Umbilical cord (tissue), 1 donor: ENCODE measurements at regions not wholly inside any gene's neighbourhood (a gene's known extent, or its start where the extent isn't known, plus 50 kb on each side); places are given as distances from the start of the nearest gene placed in this dataset.

Experiments
- DNase-seq: peaks from one replicate; pipeline ENCODE4 v3.0.0-alpha.2; 2015; ENCODE audit warnings: low spot score

DNA sequence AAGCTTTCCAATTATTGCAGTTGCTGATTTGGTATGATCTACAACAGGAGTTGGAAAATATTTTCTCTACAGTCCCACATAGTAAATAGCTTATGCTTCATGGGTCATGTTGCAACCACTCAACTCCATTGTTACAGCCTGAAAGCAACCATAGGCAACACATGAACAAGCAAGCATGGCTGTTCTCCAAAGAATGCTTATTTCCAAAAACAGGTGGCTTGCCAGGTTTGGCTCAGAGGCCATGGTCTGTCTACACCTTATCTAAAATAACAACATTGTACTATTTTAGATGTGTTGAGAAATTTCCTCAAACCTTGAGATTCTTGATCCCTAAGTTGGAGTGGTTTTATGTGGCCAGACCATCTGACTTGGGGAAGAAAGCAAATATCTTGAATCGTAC lies 153.9 kb upstream of the MPPED2 start:
- no peak for DNase-seq

- DNase-seq = no peak
These were observed 149.8 kb upstream of the MPPED2 start for GRCh38 chr11:30735946-30736345.

DNA sequence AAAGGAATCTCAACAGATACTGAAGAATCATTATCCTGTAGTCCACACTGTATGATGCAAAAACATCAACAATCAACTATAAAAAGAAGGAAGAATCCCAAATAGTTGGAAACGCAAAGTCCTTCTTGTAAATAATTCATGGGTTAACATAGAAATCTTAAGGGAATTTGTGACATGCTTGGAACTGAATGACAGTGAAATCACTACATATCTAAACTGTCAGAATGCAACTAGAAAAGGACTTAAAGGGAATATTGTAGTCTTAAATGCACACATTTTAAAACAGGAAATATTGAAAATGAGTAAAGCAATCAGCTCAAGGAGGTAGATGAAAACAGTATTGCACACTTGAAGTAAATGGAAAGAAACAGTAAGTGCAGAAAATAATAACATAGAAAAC lies 147.6 kb upstream of the MPPED2 start:
- DNase-seq = no peak

DNA sequence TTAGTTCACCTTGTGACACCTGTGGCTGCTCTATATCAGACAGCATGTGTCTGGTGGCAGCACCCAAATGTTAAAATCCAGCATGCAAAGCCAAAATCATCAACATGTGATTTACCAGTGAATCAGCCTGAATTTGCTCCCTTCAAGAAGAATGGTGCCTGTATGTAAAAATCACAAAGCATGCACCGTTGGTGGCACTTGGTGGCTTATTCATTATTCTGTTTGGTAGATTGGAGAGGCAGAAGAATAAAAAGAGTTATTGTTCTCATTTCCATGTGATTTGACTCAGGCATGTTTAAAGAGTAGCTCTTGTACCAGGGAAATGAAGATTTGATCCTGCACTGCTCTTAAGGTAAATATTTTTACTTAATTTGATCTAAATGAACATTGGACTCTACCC lies 143.9 kb upstream of the MPPED2 start:
- no peak for DNase-seq

- no peak for DNase-seq
These were observed 143.1 kb upstream of the MPPED2 start for GRCh38 chr11:30729187-30729713.

GRCh38 chr11:30725645-30726195 lies 139.6 kb upstream of the MPPED2 start:
- no peak for DNase-seq

- no peak for DNase-seq
These were observed 138.1 kb upstream of the MPPED2 start for GRCh38 chr11:30724274-30724673.

- DNase-seq = no peak
These were observed 133.2 kb upstream of the MPPED2 start for GRCh38 chr11:30719371-30719770.

DNA sequence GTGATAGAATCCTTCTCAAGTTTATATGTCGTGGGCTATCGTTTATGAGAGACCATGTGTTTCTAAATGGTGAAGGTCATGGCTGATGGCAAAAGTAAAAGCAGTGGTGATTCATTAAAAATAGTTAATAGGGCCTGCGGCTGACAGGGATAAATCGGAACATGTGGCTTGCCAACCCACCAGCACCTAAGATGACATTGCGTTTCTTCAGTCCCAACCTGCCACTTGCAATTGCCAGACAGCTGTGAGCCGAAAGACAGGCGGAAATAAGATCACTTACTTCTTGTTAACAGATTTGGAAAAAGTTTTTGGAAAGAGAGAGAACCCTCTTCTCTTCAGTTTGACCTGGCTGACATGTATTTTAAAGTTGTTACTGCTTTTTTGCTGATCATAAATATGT lies 131.5 kb upstream of the MPPED2 start:
- DNase-seq = no peak

- DNase-seq = no peak
These were observed 130.9 kb upstream of the MPPED2 start for GRCh38 chr11:30717009-30717408.

- DNase-seq = no peak
These were observed 126.6 kb upstream of the MPPED2 start for GRCh38 chr11:30712749-30713148.

DNA sequence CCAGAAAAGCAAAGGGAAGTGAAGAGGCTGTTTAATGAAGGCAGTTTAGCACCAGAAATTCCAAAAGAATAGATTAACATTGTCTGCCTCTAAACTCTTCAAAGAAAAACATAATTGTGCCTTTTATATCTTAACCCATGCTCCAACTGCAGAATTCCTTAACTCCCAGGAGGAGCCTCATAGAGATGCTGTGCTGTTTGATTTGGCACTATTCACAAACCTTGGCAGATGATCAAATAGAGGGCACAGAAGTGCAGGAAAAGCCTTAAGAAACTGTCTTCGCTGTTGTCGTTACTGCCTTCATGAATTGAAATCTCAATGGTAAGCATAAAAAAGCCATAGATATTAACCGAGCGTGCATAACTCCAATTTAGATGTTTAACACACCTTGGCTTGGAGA lies 124.1 kb upstream of the MPPED2 start:
- DNase-seq = peak; percentile 10

- no peak for DNase-seq
These were observed 121.0 kb upstream of the MPPED2 start for GRCh38 chr11:30707110-30707509.

DNA sequence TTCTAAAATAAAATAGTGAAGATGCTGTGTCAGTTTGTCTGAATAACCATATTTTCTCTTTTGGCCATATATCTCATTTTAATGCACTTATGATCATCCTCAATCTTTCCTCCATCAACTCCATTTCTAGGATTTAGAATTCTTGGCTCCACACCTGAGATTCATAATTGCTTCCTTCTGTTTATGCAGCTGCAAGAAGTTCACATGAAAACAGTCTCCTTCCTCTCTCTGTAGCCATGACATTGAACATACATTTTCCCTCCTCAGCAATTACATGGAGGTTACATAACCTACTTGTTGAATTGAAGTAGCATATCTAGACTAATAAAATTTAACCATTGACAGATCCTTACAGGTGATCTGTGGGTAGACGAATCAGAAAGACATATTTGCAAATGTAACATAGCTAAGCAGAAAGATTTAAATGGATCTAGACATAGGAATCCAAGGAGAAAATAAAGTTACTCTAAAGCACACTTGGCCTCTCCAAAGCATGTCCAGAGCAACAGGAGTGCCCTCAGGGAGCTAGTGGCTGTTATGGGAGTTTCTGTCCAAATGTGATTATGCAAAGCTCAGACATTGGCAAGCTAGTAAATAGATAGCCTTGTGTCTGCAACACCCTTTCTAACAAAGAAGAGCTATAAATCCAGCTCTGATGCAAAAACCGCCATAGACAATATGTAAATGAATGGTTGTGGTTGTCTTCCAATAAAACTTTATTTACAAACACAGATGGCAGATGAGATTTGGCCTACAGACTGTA lies 119.9 kb upstream of the MPPED2 start:
- DNase-seq = no peak

DNA sequence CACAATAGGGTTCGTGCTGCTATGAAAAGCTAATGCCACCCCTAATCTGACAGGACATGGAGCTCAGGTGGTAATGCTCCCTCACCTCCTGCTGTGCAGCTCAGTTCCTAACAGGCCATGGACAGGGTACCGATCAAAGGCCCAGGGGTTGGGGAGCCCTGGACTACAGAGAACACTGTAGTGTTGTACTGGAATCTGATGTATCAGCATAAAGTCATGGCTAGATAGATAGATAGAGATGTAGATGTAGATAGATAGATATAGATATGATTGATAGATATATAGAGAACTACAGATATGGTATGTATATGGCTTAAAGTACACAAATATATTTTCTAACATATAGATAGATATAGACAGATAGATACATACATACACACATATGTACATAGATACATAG lies 112.3 kb upstream of the MPPED2 start:
- DNase-seq = no peak

- DNase-seq = no peak
These were observed 110.9 kb upstream of the MPPED2 start for GRCh38 chr11:30697032-30697431.

GRCh38 chr11:30684772-30685171 lies 98.6 kb upstream of the MPPED2 start:
- no peak for DNase-seq

DNA sequence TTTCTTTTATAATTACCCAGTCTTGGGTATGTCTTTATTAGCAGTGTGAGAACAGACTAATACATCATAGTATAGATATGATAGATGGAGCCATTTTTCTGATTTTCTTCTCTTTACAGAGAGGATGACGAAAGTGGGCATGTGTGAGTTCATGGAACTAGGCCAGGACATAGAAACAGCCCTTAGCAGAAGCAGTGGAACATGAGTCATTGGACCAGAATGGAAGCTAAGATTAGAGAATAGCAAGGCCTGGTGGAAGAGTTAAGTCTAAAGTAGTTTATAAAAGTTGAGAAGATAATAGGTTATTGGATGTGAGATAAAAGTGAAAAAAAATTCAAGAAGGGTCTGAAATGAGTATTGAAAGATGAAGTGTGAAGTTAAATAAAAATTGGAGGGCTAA lies 97.0 kb upstream of the MPPED2 start:
- DNase-seq = peak; percentile 35

DNA sequence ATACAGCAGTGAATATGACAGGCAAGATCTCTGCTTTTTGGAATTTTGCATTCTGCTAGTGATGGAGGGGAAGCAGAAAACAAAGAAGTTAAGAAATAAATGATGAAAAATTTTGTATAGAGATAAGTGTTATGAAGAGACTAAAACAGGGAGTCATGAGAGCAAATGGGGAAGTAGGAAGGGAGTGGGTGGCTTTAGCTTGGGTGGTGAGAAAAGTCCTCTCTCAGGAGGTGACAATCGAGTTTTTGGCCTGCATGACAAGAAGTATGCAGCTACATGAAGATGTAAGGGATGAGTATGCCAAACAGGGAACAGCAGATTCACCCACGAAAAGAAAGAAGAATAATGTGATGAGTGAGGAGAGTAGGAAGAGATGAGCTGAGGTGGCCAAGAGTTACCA lies 80.7 kb upstream of the MPPED2 start:
- no peak for DNase-seq

GRCh38 chr11:30665067-30665466 lies 78.9 kb upstream of the MPPED2 start:
- no peak for DNase-seq

- no peak for DNase-seq
These were observed 67.5 kb upstream of the MPPED2 start for GRCh38 chr11:30653606-30654005.

DNA sequence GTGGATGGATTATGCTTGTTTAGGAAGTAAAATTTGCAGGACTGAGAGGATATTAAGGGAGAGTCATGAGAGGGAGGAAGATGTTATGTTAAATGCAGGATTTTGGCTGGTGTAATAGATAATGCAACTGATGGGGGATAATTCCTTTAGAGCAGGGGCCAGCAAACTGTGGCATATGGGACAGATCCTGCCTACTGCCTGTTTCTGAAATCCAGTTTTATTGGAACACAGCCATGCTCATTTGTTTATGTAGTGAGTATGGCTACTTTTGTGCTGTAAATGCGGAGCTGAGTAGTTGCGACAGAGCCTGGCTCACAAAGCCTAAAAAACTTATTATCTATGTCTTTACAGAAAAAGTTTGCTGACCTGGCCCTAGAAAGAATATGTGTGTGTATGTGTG lies 66.6 kb upstream of the MPPED2 start:
- DNase-seq = peak; percentile 3

DNA sequence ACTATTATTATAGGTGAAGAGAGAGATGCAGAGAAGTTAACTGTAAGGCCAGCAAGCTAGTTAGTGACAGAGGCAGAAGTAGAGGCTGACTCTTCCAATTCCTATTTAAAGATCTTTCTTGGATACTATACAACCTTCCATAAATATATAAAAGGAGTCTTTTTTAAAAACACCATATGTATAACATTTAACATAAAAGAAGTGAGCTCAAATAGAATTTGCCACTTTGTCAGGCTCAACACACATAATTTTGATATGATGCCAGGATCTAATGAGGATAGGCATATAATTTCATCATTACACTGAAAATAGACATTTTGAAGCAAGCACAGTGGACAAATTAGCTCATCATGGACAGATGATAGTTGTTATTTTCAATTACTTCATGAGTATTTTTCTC lies 64.1 kb upstream of the MPPED2 start:
- no peak for DNase-seq
